Liver (tissue), 8 donors: ENCODE measurements at regions not wholly inside any gene's neighbourhood (a gene's known extent, or its start where the extent isn't known, plus 50 kb on each side); places are given as distances from the start of the nearest gene placed in this dataset.

Source experiments
- DNase-seq: peaks from one replicate; pipeline ENCODE4 v3.0.0-alpha.2; 2017; ENCODE audit warnings: low spot score
- H3K27ac ChIP-seq, 2 donors: one replicate each; pipeline ENCODE4 v1.7.0; 2013; ENCODE audit warnings: inconsistent platforms in 2 of 2, low read length in 2 of 2, control low read depth in 1 of 2, low read depth in 1 of 2, mild to moderate bottlenecking in 1 of 2
- H3K27me3 ChIP-seq, 4 donors: one replicate each; pipeline versions ENCODE4 v1.6.1 to v1.7.0; 2013; ENCODE audit warnings: low read length in 3 of 4, inconsistent platforms in 1 of 4, mild to moderate bottlenecking in 1 of 4, moderate library complexity in 1 of 4; ENCODE audit not compliant: control insufficient read depth in 4 of 4, insufficient read depth in 4 of 4
- H3K36me3 ChIP-seq, 4 donors: one replicate each; pipeline versions ENCODE4 v1.6.1 to v1.7.0; 2013; ENCODE audit warnings: low read length in 3 of 4, mild to moderate bottlenecking in 3 of 4, low read depth in 1 of 4, moderate library complexity in 1 of 4; ENCODE audit not compliant: control insufficient read depth in 4 of 4, insufficient read depth in 3 of 4
- H3K4me1 ChIP-seq, 4 donors: one replicate each; pipeline versions ENCODE4 v1.6.1 to v1.7.0; 2013; ENCODE audit warnings: low read length in 3 of 4, mild to moderate bottlenecking in 3 of 4, moderate library complexity in 1 of 4; ENCODE audit not compliant: control insufficient read depth in 4 of 4, insufficient read depth in 4 of 4
- H3K4me3 ChIP-seq, 3 donors: one replicate each; pipeline versions ENCODE4 v1.6.1 to v1.7.0; 2013; ENCODE audit warnings: low read length in 3 of 3, control low read depth in 1 of 3, low read depth in 1 of 3, mild to moderate bottlenecking in 1 of 3
- H3K9ac ChIP-seq, 2 donors: one replicate each; pipeline ENCODE4 v1.7.0; 2013; ENCODE audit warnings: low read length in 2 of 2, mild to moderate bottlenecking in 2 of 2, moderate library complexity in 2 of 2, control low read depth in 1 of 2, low read depth in 1 of 2
- H3K9me3 ChIP-seq, 4 donors: one replicate each; pipeline versions ENCODE4 v1.6.1 to v1.7.0; 2013; ENCODE audit warnings: low read length in 3 of 4; ENCODE audit not compliant: control insufficient read depth in 4 of 4
- CTCF ChIP-seq: fragments of 150-350 bp; IDR thresholded peaks from 2 replicates; pipeline ENCODE4 v1.5.1; 2017; ENCODE audit warnings: improper control_type of control experiment, low read depth, low read length; ENCODE audit not compliant: missing input control
- EGR1 ChIP-seq, 2 donors: IDR thresholded peaks; 2 replicates each; pipeline ENCODE4 v1.6.1; 2016 to 2018; ENCODE audit warnings: antibody characterized with exemption in 2 of 2, low read depth in 2 of 2
- FOXA1 ChIP-seq: IDR thresholded peaks from 2 replicates; pipeline ENCODE4 v1.6.1; 2016; ENCODE audit warnings: antibody characterized with exemption
- FOXA2 ChIP-seq: IDR thresholded peaks from 2 replicates; pipeline ENCODE4 v1.6.1; 2016; ENCODE audit warnings: antibody characterized with exemption
- GABPA ChIP-seq, 2 donors: IDR thresholded peaks in 1 of 2; conservative IDR thresholded peaks in 1 of 2; 2 replicates each; pipeline ENCODE4 v1.6.1; 2016; ENCODE audit warnings: antibody characterized with exemption in 2 of 2, mild to moderate bottlenecking in 1 of 2, moderate library complexity in 1 of 2
- HNF4A ChIP-seq, 2 donors: conservative IDR thresholded peaks; 2 replicates each; pipeline ENCODE4 v1.6.1; 2016; ENCODE audit warnings: antibody characterized with exemption in 2 of 2, mild to moderate bottlenecking in 2 of 2
- HNF4G ChIP-seq: IDR thresholded peaks from 2 replicates; pipeline ENCODE4 v1.6.1; 2016; ENCODE audit warnings: antibody characterized with exemption
- JUND ChIP-seq, 2 donors: IDR thresholded peaks; 2 replicates each; pipeline ENCODE4 v1.6.1; 2016; ENCODE audit warnings: antibody characterized with exemption in 2 of 2
- MAX ChIP-seq: IDR thresholded peaks from 2 replicates; pipeline ENCODE4 v1.6.1; 2016; ENCODE audit warnings: antibody characterized with exemption
- NR2F2 ChIP-seq: IDR thresholded peaks from 2 replicates; pipeline ENCODE4 v1.6.1; 2016; ENCODE audit warnings: antibody characterized with exemption
- RAD21 ChIP-seq, 2 donors: IDR thresholded peaks; 2 replicates each; pipeline ENCODE4 v1.6.1; 2016; ENCODE audit warnings: antibody characterized with exemption in 2 of 2, mild to moderate bottlenecking in 2 of 2
- REST ChIP-seq: IDR thresholded peaks from 2 replicates; pipeline ENCODE4 v1.6.1; 2016; ENCODE audit warnings: antibody characterized with exemption, mild to moderate bottlenecking
- RXRA ChIP-seq, 2 donors: IDR thresholded peaks; 2 replicates each; pipeline ENCODE4 v1.6.1; 2017 to 2018; ENCODE audit warnings: antibody characterized with exemption in 2 of 2, mild to moderate bottlenecking in 1 of 2
- SP1 ChIP-seq: IDR thresholded peaks from 2 replicates; pipeline ENCODE4 v1.6.1; 2018; ENCODE audit warnings: antibody characterized with exemption, mild to moderate bottlenecking
- TAF1 ChIP-seq: conservative IDR thresholded peaks from 2 replicates; pipeline ENCODE4 v1.6.1; 2016; ENCODE audit warnings: antibody characterized with exemption, mild to moderate bottlenecking
- YY1 ChIP-seq: IDR thresholded peaks from 2 replicates; pipeline ENCODE4 v1.6.1; 2016; ENCODE audit warnings: antibody characterized with exemption, mild to moderate bottlenecking
- ZBTB33 ChIP-seq: IDR thresholded peaks from 2 replicates; pipeline ENCODE4 v1.6.1; 2016; ENCODE audit warnings: antibody characterized with exemption
- WGBS: extraction: QIAGEN DNeasy Blood & Tissue Kit; methylation state at CpG from one replicate; pipeline ENCODE4 v1.1.7; 2013; 5-methylcytosine and 5-hydroxymethylcytosine counted together
- TF ChIP-seq, protein P1 (sequence below): IDR thresholded peaks from 2 replicates; pipeline ENCODE4 v1.6.1; 2016; ENCODE audit warnings: antibody characterized with exemption
- donor health status: healthy.
- donor health status: healthy.
- donor health status: healthy.
- donor health status: healthy.
- donor health status: healthy.

DNA sequence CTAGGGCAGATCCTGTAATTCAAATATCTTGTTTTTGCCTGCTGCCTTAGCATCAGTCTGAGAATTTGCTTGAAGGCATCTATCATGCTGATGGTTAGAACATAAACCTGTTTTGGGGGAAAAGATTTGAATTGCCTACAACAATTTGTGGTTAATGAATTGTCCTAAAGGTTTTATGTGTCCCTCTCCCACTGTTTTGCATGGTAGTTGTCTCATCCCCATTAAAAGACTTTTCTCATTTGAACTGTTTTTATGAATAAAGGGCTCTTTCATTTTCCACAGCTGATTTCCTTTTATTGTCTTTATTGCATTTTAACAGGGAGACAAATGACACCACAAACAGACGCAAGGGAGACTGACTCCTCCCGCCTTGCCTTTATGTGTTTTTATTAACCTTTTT lies 275.6 kb downstream of the PIK3C3 start:
- Histone ChIP-seq H3K36me3 (no peaks in the 10 kb centered on the region), H3K27ac (no peak overlapping the region), H3K9ac (no peak overlapping the region), H3K4me3 (no peak overlapping the region), H3K9me3 (no peaks in the 10 kb centered on the region), H3K4me1 (no peaks in the 10 kb centered on the region), H3K27me3 (no peaks in the 10 kb centered on the region)
- WGBS, result 71% methylated on average over 2 of the region's 2 CpGs
- DNase-seq, result no peak
- TF ChIP-seq HNF4A (conservative IDR thresholded peaks at IDR 0.05) (no peak), FOXA1 (no peak), REST (no peak), HNF4G (no peak), ZBTB33 (no peak), FOXA2 (no peak), EGR1 (IDR thresholded peaks at IDR 0.05; ENCODE audit: low read depth in 2 of 2) (no peak), RAD21 (IDR thresholded peaks at IDR 0.05) (no peak), RXRA (IDR thresholded peaks at IDR 0.05) (no peak), YY1 (no peak), JUND (IDR thresholded peaks at IDR 0.05) (no peak), MAX (no peak), CTCF (no peak), GABPA (IDR thresholded peaks at IDR 0.05 in 1 of 2, conservative IDR thresholded peaks at IDR 0.05 in 1 of 2) (no peak), TAF1 (no peak), NR2F2 (no peak), SP1 (no peak)
- TF ChIP-seq, protein P1, sequence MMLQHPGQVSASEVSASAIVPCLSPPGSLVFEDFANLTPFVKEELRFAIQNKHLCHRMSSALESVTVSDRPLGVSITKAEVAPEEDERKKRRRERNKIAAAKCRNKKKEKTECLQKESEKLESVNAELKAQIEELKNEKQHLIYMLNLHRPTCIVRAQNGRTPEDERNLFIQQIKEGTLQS, result no peak

DNA sequence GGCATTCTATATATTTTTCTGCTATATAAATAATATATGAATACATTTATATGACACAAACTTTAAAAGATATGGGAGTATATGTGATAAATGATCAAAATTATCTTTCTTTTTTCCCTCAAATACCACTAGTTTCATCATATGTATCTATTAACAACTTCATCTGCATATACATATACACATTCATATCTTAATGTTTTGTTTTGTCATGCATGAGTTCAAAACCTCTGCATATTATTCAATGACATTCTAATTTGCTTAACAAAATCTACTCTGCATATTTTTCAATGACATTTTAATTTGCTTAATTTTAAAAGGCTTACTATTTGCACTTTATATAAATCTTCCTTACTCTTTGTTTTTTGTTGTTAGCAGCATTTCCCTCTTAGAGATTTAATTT lies 276.2 kb downstream of the PIK3C3 start:
- H3K9me3 ChIP-seq, result no peaks in the 10 kb centered on the region
- TF ChIP-seq NR2F2 (no peak), REST (no peak), ZBTB33 (no peak), RAD21 (IDR thresholded peaks at IDR 0.05) (no peak), GABPA (IDR thresholded peaks at IDR 0.05 in 1 of 2, conservative IDR thresholded peaks at IDR 0.05 in 1 of 2) (no peak), TAF1 (no peak), SP1 (no peak)
- TF ChIP-seq, protein P1, result no peak
- H3K36me3 ChIP-seq, result no peaks in the 10 kb centered on the region
- no peaks in the 10 kb centered on the region for H3K4me1 ChIP-seq
- H3K4me3 ChIP-seq, result no peak overlapping the region
- no peak for DNase-seq
- no peaks in the 10 kb centered on the region for H3K27me3 ChIP-seq
- H3K27ac ChIP-seq, result no peak overlapping the region
- H3K9ac ChIP-seq, result no peak overlapping the region
